ENCODE measurements at regions not wholly inside any gene's neighbourhood (a gene's known extent, or its start where the extent isn't known, plus 50 kb on each side); places are given as distances from the start of the nearest gene placed in this dataset.

- no peaks in the 10 kb centered on the region for H3K4me1 ChIP-seq
- DNase-seq: no peak
- TF ChIP-seq CTCF (IDR thresholded peaks at IDR 0.05; ENCODE audit: borderline replicate concordance): no peak
- no peak overlapping the region for H3K4me3 ChIP-seq
- H3K27ac ChIP-seq (replicated peaks): no peak overlapping the region
- peaks cover 10% of the 10 kb centered on the region for H3K9me3 ChIP-seq (replicated peaks)
- no peaks in the 10 kb centered on the region for H3K27me3 ChIP-seq (ENCODE audit: low read depth)
- no peaks in the 10 kb centered on the region for H3K36me3 ChIP-seq
- intact Hi-C loops (cut with micrococcal nuclease): no loop called here
Measured at GRCh38 chr21:35179990-35180540, 131.0 kb upstream of the RUNX1 start.

GRCh38 chr21:35178827-35179226, 129.7 kb upstream of the RUNX1 start:
- Histone ChIP-seq H3K4me1 (no peaks in the 10 kb centered on the region), H3K4me3 (no peak overlapping the region), H3K27me3 (ENCODE audit: low read depth) (no peaks in the 10 kb centered on the region), H3K27ac (replicated peaks) (no peak overlapping the region), H3K36me3 (no peaks in the 10 kb centered on the region), H3K9me3 (replicated peaks) (peaks cover 9% of the 10 kb centered on the region)
- DNase-seq: no peak
- intact Hi-C loops (cut with micrococcal nuclease): no loop called here
- TF ChIP-seq CTCF (IDR thresholded peaks at IDR 0.05; ENCODE audit: borderline replicate concordance): no peak

- no peak for TF ChIP-seq CTCF (IDR thresholded peaks at IDR 0.05; ENCODE audit: borderline replicate concordance)
- Histone ChIP-seq H3K36me3 (no peaks in the 10 kb centered on the region), H3K27me3 (ENCODE audit: low read depth) (no peaks in the 10 kb centered on the region), H3K9me3 (replicated peaks) (peaks cover 4% of the 10 kb centered on the region), H3K27ac (replicated peaks) (no peak overlapping the region), H3K4me1 (no peaks in the 10 kb centered on the region), H3K4me3 (no peak overlapping the region)
- DNase-seq: no peak
- intact Hi-C loops (cut with micrococcal nuclease): no loop called here
Measured at GRCh38 chr21:35178098-35178497, 129.0 kb upstream of the RUNX1 start.

- Histone ChIP-seq H3K4me3 (no peak overlapping the region), H3K36me3 (no peaks in the 10 kb centered on the region), H3K27ac (replicated peaks) (no peak overlapping the region), H3K9me3 (replicated peaks) (peaks cover 4% of the 10 kb centered on the region), H3K4me1 (no peaks in the 10 kb centered on the region), H3K27me3 (ENCODE audit: low read depth) (peaks cover 31% of the 10 kb centered on the region)
- DNase-seq: no peak
- intact Hi-C loops (cut with micrococcal nuclease): no loop called here
- no peak for TF ChIP-seq CTCF (IDR thresholded peaks at IDR 0.05; ENCODE audit: borderline replicate concordance)
Measured at GRCh38 chr21:35172231-35172630, 123.1 kb upstream of the RUNX1 start.

GRCh38 chr21:35171385-35171784, 122.3 kb upstream of the RUNX1 start:
- intact Hi-C loops (cut with micrococcal nuclease): no loop called here

More at GRCh38 chr21:35171385-35171784, 122.3 kb upstream of the RUNX1 start:
- H3K4me1 ChIP-seq: no peaks in the 10 kb centered on the region
- H3K27ac ChIP-seq (replicated peaks): no peak overlapping the region
- no peak overlapping the region for H3K4me3 ChIP-seq
- peaks cover 4% of the 10 kb centered on the region for H3K9me3 ChIP-seq (replicated peaks)
- H3K27me3 ChIP-seq (ENCODE audit: low read depth): peaks cover 40% of the 10 kb centered on the region
- TF ChIP-seq CTCF (IDR thresholded peaks at IDR 0.05; ENCODE audit: borderline replicate concordance): no peak
- DNase-seq: no peak
- no peaks in the 10 kb centered on the region for H3K36me3 ChIP-seq

All from left ventricle myocardium inferior (tissue), 1 donor.